ENCODE measurements at regions not wholly inside any gene's neighbourhood (a gene's known extent, or its start where the extent isn't known, plus 50 kb on each side); places are given as distances from the start of the nearest gene placed in this dataset.
"Not testable (repeated sequence)": the region's sequence is repeated elsewhere in the genome, so short reads cannot be mapped to it uniquely, and the experiment has no call there.

DNA sequence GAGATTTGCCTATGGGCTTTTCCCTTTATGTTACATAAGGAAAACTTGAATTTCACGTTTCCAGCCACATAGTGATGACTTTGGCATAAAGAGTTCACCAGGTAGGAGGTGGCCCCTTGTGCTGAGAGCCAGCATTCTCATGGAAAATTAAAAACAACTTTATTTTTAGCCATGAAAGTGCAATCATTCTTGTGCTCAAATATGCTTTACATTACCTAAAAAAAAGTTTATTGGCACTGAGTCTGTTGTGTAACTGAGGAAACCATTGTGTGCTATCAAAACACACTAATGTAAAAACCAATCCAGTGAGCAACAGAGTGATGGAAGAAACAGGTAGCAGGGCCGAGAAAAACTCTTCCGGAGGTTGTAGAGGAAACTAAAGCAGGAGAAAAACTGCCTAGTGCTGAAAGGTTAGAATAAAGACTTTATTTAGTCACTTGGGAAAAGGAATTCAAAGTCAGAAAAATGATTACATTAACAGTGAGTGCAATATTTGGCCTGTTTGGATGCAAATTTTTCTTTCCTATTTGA lies 332.9 kb upstream of the TMC3 start:
- DNase-seq: not testable (repeated sequence)

DNA sequence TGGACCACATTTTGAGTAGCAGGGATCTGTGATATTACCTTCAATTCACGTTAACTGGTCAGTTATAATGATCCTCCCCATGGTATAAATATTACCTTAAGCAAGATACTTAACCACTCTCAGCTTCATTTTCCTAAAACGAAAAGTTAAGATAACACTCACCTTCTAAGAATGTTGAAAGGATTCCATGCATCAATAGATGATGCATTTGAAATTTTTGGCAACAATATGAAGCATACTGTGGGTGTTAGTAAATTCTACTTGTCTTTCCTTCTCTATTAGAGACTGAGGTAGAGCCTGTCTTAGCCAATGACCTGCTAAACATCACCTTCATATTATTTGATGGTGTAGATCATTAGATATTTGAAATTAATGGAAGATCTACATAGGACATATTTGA lies 331.7 kb upstream of the TMC3 start:
- DNase-seq: not testable (repeated sequence)

DNA sequence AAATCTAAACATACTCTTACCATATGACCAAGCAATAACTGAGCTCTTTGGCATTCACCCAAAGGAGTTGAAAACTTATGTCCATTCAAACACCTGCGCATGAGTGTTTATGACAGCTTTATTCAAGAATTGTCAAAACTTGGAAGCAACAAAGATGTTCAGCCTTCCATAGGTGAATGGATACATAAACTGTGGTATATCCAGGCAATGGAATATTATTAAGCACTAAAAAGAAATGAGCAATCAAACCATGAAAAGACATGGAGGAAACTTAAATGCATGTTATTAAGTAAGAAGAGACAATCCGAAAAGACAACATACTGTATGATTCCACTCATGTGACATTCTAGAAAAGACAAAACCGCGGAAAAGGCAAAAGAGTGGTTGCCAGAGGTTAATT lies 312.0 kb upstream of the TMC3 start:
- DNase-seq: no peak

DNA sequence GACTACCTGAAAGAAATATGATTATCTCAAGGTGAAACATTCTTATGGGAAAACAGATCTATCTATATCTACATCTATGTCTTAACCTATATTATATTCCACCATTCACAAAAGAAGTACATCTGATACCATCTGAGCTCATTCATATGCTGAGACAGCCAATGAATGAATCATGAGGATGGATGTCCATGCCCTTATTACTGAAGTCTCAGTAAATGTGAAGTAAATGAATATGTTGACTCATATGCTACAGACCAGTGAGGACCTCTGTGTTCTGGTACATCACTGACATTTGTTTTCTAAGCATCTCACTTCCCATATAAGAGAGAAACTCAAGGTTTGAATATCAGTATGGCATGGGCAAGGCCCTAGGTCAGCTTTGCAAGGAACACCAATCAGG lies 311.2 kb upstream of the TMC3 start:
- no peak for DNase-seq

DNA sequence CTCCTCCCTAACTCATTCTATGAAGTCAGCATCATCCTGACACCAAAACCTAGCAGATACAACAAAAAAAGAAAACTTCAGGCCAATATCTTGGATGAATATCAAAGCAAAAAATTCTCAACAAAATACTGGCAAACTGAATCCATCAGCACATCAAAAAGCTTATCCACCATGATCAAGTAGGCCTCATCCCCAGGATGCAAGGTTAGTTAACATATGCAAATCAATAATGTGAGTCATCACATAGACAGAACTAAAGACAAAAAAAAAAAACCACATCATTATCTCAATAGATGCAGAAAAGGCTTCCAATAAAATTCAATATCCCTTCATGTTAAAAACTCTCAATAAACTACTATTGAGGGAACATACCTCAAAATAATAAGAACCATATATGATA lies 306.8 kb upstream of the TMC3 start:
- DNase-seq: no peak

DNA sequence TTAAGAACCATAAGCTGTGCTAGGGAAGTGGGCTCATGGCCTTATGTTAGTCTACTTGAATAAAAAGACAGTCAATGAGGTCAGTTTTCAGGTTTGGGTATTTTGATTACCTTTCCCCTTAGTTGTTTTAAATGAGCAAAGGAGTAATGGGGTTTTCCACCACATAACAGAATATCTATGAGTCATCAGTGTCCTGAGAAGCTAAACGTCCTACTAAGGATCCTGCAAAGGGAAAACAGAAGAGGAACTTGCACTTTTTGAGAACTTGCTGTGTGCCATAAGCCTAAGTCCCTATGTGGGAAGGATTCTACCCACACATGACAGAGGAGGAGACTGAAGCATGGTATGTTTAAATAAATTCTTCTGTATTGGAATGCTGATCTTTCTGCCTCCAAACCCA lies 292.8 kb upstream of the TMC3 start:
- DNase-seq: no peak

- no peak for DNase-seq
These were observed 287.0 kb upstream of the TMC3 start for GRCh38 chr15:81660976-81661375.

DNA sequence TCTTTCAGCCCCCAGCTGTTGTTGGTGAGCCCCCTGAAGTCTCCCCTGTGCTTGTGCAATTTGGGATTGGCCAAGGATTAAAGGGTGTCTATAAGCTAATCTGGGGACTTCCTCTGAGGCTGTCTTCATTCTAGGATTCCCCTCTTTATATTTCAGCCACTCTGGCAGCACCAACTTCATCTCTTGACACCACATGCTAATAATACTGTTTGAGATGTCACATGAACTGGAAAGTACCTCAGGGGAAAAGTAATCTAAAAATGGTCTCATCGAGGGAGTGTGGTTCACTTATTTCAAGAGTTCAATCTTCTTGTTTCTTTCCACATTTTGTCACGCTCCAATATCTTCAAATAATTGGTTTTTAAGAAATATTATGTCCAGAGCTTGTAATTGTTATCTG lies 279.2 kb upstream of the TMC3 start:
- no peak for DNase-seq

DNA sequence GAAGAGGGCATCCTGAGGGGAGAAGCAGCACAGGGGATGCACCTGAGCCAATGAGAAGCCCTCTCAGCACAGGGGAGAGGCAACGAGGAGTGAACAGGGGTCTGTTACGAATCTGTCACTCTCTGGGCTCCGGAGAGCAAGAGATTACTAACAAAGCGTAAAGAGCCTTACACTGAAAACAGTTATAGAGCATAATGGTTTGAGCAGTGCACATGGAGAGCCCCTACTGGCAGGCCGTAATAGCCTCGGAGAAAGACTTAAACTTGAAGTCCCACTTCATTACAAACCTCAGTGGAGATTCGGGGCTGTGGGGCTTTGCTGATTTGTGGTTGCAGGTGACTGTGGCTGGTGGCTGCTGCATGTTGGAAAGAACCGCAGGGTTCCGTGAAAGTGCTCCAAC lies 271.5 kb upstream of the TMC3 start:
- no peak for DNase-seq

- no peak for DNase-seq
These were observed 269.8 kb upstream of the TMC3 start for GRCh38 chr15:81643771-81644170.

- no peak for DNase-seq
These were observed 268.5 kb upstream of the TMC3 start for GRCh38 chr15:81642451-81642990.

DNA sequence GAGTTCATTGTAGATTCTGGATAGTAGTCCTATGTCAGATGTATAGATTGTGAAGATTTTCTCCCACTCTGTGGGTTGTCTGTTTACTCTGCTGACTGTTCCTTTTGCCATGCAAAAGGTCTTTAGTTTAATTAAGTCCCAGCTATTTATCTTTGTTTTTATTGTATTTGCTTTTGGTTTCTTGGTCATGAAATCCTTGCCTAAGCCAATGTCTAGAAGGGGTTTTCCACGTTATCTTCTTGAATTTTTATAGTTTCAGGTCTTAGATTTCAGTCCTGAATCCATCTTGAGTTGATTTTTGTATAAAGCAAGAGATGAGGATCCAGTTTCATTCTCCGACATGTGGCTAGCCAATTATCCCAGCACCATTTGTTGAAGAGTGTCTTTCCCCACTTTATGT lies 262.1 kb upstream of the TMC3 start:
- not testable (repeated sequence) for DNase-seq

DNA sequence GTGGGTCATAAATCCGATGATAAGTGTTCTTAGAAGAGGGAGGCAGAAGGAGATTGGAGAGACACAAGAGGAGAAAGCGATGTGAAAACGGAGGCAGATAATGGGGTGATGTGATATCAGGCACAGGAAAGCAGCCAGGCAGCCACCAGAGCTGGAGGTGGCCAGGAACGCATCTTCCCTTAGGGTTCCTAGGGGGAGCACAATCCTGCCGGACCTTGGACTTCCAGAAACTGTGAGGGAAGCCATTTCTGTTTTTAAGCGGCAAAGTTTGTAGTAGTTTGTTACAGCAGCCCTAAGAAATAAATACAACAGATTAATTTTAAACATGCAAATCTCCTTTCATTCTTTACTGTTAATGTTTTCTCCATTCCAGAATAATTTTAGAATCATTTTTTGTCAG lies 259.9 kb upstream of the TMC3 start:
- no peak for DNase-seq

- DNase-seq: no peak
These were observed 251.9 kb upstream of the TMC3 start for GRCh38 chr15:81625896-81626295.

DNA sequence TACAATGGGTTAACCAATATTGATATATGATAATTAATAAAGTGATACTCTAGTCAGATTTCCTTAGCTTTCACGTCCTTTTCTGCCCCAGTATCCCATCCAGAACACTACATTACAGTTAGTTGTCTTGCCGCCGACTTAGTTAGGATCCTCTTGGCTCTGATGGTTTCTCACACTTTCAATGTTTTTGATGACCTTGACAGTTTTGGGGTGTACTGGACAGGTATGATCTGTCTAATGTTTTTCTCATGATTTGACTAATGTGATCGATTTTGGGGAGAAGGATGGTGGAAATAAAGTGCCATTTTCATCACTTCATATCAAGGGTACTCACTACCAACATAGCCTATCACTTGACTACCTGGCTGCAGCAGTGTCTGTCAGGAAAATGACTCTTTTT lies 245.0 kb upstream of the TMC3 start:
- DNase-seq: no peak

DNA sequence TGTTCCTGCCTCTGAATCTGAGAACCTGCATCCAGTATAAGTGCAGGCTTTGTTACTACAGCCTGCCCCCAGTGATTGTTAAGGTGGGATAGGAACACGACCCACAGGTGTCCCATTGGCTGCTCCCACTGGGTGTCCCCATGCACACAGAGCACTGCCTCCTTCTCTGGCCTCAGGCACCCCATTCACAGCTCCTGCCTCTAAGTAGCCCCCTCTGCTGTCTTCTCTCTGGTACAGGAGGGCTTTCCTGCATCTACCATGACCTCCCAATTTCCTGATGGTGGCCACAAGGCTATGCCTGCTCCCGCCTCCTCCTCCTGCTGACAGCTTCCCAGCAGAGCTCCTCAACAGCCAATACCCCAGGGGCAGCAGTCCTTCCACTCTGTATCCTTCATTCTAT lies 238.6 kb upstream of the TMC3 start:
- DNase-seq: no peak

- DNase-seq: no peak
These were observed 237.7 kb upstream of the TMC3 start for GRCh38 chr15:81611679-81612078.

GRCh38 chr15:81608309-81608829 lies 234.4 kb upstream of the TMC3 start:
- DNase-seq: no peak

DNA sequence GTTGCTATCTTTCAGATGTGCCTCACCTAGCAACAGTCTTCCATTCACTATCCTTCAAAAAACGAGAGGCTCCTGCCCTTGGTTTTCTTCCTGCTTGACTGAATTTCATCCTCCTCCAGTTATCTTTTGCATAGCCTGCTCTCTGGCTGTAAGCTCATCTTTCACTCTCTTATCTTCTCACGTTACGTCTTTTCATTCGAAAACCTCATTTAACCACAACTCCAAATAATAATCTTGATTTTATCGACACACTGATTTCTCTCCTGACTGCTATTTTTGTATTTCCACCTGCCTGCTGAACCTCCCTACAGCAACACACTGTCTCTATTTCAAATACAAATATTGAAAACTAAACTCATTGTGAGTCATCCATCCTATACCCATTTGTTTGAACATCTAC lies 230.7 kb upstream of the TMC3 start:
- DNase-seq: no peak

- no peak for DNase-seq
These were observed 222.3 kb upstream of the TMC3 start for GRCh38 chr15:81596159-81596865.

DNA sequence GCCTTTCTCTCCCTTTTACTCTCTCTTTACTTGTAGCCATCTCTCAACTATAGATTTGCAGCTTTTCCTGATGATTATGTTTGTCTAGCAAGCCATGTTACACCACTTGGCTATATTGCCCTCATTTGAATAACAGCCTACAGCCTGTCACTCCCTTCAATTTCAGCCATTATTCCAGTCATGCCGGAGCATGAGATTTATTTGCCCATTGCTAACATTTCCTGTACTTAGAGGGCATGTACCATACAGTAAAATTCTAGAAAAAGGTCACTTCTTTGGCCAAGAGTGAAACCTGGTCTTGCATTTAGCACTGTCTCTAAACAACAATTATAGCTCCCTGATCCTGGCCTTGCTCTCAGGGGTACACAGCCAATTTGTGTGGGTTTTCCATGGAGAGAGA lies 221.7 kb upstream of the TMC3 start:
- no peak for DNase-seq

DNA sequence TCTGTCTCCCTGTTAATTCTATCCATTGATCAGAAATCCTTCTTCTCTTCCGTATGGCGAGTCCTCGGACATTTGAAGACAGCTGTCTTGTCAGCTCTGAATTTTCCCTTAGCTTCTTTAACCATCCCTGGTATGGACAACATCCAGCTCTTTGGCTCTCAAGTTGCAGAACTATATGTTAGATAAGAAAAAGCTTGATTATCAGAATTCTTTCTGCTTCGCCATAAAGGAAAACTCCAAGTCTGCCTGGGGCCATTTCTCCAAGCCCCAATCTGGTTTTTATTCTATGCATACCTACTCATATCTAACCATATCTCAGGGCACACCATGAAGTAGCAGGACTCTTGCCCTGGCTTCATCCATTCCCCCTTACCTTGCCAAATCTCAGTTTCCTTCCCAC lies 215.7 kb upstream of the TMC3 start:
- no peak for DNase-seq

DNA sequence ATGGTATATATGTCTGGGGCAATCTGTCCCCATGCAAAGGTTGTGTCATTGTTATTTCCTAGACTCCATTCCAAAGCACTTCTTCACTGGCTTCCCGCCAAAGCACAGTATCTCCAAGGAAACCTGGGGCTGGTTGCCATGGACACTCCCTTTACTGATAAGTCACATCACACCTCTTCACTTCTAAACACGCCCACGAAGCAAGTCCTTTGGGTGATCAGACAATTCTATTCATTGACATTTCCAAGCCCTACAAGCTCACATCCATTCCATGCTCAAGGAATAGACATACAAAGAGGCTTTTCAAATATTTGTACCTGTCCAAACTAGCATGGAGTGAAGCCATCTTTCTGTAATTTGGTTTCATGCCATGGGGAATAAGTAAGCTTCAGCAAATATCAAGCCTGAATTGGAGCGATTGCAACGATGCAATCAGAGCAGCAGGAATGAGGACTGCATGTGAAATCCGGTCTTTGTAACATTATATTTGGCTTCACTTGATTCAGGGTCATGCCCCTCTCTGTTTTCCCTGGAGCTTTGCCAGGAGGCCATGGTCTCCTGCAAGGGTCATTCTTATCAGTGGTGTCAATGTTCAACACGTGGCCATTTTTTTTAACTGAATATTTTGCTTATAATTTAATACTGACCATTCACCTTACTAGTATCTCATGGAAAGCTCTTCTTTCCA lies 201.6 kb upstream of the TMC3 start:
- peak; percentile 14 for DNase-seq

- DNase-seq: peak; percentile 71
These were observed 199.2 kb upstream of the TMC3 start for GRCh38 chr15:81573098-81573746.

Data from NCI-H187 treated with DMSO at 0.1 percent for 48 hours (cell line).